ENCODE measurements at regions not wholly inside any gene's neighbourhood (a gene's known extent, or its start where the extent isn't known, plus 50 kb on each side); places are given as distances from the start of the nearest gene placed in this dataset.
"Not testable (repeated sequence)": the region's sequence is repeated elsewhere in the genome, so short reads cannot be mapped to it uniquely, and the experiment has no call there.

DNA sequence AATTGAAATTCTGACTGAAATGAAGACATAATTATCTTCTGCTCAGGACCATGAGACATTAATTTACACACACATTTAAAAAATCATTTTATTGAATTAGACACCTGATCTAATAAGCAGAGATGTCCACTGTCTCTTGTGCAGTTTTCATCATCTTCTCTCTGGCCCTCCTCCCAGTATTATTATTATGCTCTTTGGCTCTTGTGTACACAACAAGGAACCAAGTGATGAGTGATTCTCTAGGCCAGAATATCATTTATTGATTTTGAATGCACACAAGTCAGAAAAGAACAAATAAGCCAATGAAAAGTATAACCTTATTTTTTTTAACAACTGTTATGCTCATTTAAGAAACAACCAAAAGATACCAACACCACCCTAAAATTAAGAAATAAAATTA is 244.7 kb upstream of the KRR1 start:
- no peak for DNase-seq

GRCh38 chr12:75754698-75755097 is 243.3 kb upstream of the KRR1 start:
- DNase-seq: no peak

- no peak for DNase-seq
Measured at GRCh38 chr12:75754141-75754540, 242.7 kb upstream of the KRR1 start.

DNA sequence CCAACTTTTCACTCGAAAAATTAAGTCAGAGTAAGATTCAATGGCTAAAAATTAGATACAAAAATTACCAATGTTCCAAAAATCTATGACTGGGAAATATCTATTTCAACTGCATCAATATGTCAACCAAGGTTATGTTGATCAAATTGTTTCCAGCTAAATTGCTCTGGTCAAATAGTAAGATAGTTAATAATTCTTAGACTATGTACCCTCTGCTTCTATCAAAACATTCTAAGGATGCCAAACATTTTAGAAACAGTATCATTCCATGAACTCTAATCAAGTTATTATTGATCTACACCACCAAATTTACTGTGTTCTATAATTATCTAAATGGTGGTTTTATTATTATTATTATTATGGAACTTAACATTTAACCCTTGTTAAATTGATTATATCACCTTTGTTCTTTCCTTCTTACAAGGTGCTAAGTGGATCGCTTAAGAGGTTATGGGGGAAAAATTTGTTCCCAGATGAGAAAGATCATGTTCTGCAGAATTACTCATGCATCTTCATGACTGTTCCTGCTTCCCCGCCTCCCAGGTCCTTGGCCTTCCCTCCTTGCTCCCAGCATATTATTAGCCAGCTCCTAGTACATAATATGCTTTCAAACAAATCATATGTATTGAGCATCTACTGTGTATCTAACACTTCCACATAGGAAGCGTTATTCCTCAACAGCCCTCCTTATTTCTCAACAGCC is 240.5 kb upstream of the KRR1 start:
- DNase-seq: no peak

- no peak for DNase-seq
Measured at GRCh38 chr12:75750716-75751306, 239.4 kb upstream of the KRR1 start.

GRCh38 chr12:75748990-75749389 is 237.6 kb upstream of the KRR1 start:
- not testable (repeated sequence) for DNase-seq

DNA sequence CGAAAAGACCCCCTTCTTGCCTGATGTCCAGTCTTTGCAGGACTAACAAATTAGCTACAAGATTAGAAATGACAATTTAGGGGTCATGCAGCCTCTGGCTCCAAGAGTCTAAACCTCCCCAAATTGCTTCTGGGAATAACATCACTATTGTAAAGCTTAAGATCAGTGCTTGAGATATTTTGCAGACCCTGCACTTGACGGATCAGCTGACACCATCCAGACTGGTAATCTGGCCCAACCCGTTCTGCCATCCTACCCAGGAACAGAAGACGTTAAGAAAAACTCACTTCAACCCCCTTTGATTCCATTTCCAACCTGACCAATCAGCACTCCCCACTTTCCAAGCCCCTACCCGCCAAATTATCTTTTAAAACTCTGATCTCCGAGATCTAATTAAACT is 236.7 kb upstream of the KRR1 start:
- no peak for DNase-seq

DNA sequence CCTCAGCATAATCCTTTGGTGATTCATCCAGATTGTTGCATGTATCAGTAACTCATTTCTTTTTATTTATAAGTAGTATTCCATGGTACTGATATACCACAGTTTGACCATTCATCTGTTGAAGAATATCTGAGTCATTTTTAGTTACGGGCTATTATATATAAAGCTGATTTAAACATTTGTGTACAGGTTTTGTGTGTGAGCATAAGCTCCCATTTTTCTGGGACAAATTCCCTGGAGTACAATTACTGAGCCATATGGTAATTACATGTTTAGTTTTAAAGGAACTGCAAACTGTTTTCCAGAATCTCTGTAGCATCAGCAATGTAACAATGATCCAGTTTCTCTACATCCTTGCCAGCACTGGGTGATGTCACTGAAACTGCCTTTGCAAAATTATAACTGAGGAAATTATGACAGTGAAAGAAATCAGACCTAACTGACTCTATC is 236.2 kb upstream of the KRR1 start:
- DNase-seq: no peak

- no peak for DNase-seq
Measured at GRCh38 chr12:75746621-75747020, 235.2 kb upstream of the KRR1 start.

- DNase-seq: peak; percentile 17
Measured at GRCh38 chr12:75744607-75745256, 233.3 kb upstream of the KRR1 start.

DNA sequence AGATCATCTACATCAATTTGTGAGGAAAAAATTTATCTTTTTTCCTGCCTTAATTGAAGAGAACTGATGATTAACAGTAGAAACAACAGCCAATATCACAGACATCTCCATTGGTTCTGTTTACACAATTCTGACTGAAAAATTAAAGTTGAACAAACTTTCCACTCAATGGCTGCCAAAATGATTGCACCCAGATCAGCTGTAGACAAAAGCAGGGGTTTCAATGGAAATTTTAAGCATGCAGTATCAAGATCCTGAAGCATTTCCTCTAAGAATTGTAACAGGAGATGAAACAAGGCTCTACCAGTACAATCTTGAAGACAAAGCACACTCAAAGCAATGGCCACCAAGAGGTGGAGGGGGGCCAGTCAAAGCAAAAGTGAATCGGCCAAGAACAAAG is 231.6 kb upstream of the KRR1 start:
- no peak for DNase-seq

DNA sequence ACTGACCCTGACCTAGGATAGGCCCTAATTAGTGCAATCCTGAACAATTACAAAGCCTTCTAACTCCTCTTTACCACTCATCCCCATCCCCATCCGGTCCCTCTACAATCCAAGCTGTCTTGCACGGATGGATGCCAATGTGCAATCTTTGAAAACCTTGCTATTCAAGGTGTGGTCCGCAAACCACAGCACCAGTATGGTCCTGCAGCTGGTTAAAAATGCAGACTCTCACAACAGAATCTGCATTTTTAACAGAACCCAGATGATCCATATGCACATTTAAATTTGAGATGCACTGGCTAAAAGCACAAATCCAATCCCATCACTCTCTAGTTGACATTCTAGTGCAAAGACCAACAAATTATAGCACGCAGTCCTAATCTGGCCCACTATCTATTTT is 230.6 kb upstream of the KRR1 start:
- no peak for DNase-seq

DNA sequence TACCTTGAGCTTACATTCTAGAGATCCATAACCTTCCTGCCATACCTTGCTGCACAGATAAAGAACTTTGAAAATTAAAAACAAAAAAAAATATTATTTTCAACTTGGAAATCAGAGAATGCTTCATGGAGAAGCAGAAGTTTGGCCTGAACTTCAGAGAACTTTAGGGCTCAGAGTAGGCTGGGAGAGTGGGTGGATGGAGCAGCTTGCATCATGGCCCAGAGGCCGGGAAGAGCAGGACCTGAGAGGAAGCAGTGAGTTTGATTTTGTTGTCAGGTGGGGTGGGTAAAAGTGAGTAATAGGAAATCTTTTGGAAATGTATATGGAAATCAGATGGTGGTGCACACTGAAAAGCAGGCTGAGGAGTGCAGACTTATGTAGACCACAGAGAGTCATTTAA is 228.5 kb upstream of the KRR1 start:
- DNase-seq: no peak

DNA sequence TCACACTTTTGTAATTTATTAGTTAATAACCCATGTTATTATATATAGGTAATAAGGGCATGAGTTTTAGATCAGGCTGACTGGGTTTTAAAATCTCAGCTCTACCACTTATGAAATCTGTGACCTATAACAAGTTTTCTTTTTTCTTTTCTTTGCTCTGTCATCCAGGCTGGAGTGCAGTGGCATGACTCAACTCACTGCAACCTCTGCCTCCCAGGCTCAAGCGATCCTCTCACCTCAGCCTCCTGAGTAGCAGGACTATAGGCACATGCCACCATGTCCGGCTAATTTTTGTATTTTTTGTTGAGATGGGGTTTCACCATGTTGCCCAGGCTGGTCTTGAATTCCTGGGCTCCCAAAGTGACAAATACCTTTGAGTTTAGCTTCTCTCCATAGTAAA is 227.7 kb upstream of the KRR1 start:
- DNase-seq: not testable (repeated sequence)

GRCh38 chr12:75738486-75738885 is 227.1 kb upstream of the KRR1 start:
- DNase-seq: no peak

- no peak for DNase-seq
Measured at GRCh38 chr12:75735853-75736252, 224.4 kb upstream of the KRR1 start.

- DNase-seq: no peak
Measured at GRCh38 chr12:75728826-75729225, 217.4 kb upstream of the KRR1 start.

- no peak for DNase-seq
Measured at GRCh38 chr12:75727577-75727976, 216.2 kb upstream of the KRR1 start.

DNA sequence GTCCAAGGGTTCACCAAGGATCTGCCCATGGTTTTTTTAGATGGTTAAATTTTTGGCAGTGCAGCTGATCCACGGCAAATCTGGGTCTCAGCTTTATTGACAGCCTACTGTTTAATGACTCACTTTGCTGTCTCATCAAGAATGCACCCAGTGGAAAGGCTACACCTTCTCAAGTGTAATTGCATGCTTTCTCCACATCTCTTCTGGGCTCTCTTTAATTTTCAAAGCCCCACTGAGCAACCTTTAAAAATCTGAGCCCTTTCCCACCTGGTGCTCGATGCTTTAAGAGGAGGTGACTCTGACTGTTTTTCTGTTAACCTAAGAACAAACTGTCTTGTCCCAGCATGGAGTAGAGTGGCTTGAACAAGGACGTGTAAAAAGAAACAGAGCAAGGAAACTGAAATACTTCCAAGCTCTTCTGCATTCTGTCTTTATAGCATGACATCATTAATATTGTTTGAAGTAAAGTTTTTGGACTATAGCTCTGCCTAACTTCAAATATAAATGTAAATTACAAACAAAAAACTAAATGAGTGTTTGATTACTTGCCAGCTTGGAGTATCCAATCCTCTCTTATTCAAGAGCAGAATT is 214.2 kb upstream of the KRR1 start:
- peak; percentile 17 for DNase-seq

GRCh38 chr12:75724928-75725312 is 213.5 kb upstream of the KRR1 start:
- peak; percentile 29 for DNase-seq

DNA sequence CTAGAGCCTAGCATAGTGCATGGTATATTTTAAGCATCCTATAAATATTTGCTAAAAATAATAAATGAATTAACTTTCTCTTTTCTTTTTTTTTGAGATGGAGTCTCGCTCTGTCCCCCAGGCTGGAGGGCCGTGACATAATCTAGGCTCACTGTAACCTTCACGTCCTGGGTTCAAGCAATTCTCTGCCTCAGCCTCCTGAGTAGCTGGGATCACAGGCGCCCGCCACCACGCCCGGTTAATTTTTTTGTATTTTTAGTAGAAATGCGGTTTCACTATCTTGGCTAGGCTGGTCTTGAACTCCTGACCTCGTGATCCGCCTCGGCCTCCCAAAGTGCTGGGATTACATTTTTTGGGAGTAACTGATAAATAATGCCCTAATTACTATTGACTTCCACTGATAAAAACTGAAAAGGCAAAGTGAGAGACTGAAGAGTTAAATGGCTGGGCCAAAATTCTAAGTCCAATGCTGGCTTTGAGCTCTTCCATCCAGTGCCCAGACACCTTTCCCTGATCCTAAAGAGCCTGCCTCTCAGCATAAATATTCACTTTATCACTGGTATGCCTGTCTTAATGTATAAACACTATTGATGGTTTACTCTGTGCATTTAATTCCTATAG is 213.0 kb upstream of the KRR1 start:
- DNase-seq: no peak

GRCh38 chr12:75722714-75723200 is 211.3 kb upstream of the KRR1 start:
- no peak for DNase-seq

GRCh38 chr12:75721796-75722195 is 210.4 kb upstream of the KRR1 start:
- no peak for DNase-seq

Measured in right kidney (tissue), 1 donor.